Left colon (tissue), 2 donors: ENCODE measurements at regions not wholly inside any gene's neighbourhood (a gene's known extent, or its start where the extent isn't known, plus 50 kb on each side); places are given as distances from the start of the nearest gene placed in this dataset.
A peak's percentile ranks its signal among the peaks of the same experiment; 100 is the strongest.

Source experiments
- ATAC-seq: fragments of 200-7000 bp; cut with Tn5 transposase; one replicate; pipeline ENCODE4 v1.9.1; 2020; ENCODE audit warnings: mild to moderate bottlenecking, moderate library complexity
- DNase-seq, 2 donors: peaks; one replicate each; pipeline ENCODE4 v3.0.0-alpha.2; 2020
- intact Hi-C, 2 donors: fragments of 100-400 bp; cut with DNase I in 1 of 2; cut with micrococcal nuclease in 1 of 2; formaldehyde crosslinking; loops; one replicate each; pipeline versions ENCODE4 v1.11.2 to v1.14.0; 2022; cut with DNase I, micrococcal nuclease
- donor health status: DM: no; HTN: no; CAD: no.
- donor health status: DM: yes; HTN: yes; CAD: no.

GRCh38 chr7:80082213-80082612 is 52.4 kb upstream of the GNAI1 start:
- ATAC-seq: no peak
- intact Hi-C loops: no loop called here
- DNase-seq: no peak

- intact Hi-C loops: no loop called here
- ATAC-seq (no peak), DNase-seq (no peak)
Measured at GRCh38 chr7:80078886-80079285, 55.7 kb upstream of the GNAI1 start.

- intact Hi-C loops: no loop called here
- no peak for DNase-seq
Measured at GRCh38 chr7:80078159-80078731, 56.4 kb upstream of the GNAI1 start.

GRCh38 chr7:80070391-80070790 is 64.2 kb upstream of the GNAI1 start:
- no peak for ATAC-seq
- DNase-seq: no peak
- intact Hi-C loops: no loop called here

More at GRCh38 chr7:80078159-80078731, 56.4 kb upstream of the GNAI1 start:
- ATAC-seq: peak; percentile 75

GRCh38 chr7:80066639-80067038 is 68.0 kb upstream of the GNAI1 start:
- intact Hi-C loops: loop anchor here in 1 of 2 donors (10.0 kb wide), 1 partner anchor 328 kb away; no protein-coding TSS in a partner anchor
- DNase-seq (no peak), ATAC-seq (no peak)

- intact Hi-C loops: loop anchor here in 1 of 2 donors (10.0 kb wide), 1 partner anchor 331 kb away; no protein-coding TSS in a partner anchor
- ATAC-seq (no peak), DNase-seq (no peak)
Measured at GRCh38 chr7:80063834-80064233, 70.8 kb upstream of the GNAI1 start.

GRCh38 chr7:80060218-80060806 is 74.3 kb upstream of the GNAI1 start:
- DNase-seq (no peak), ATAC-seq (no peak)
- intact Hi-C loops: loop anchor here in 1 of 2 donors (10.0 kb wide), 1 partner anchor 334 kb away; no protein-coding TSS in a partner anchor

- intact Hi-C loops: no loop called here
- ATAC-seq: no peak
Measured at GRCh38 chr7:80057488-80057887, 77.1 kb upstream of the GNAI1 start.

GRCh38 chr7:80054356-80054755 is 80.3 kb upstream of the GNAI1 start:
- no peak for DNase-seq
- no peak for ATAC-seq
- intact Hi-C loops: no loop called here

More at GRCh38 chr7:80057488-80057887, 77.1 kb upstream of the GNAI1 start:
- DNase-seq: no peak

- ATAC-seq (no peak), DNase-seq (no peak)
- intact Hi-C loops: no loop called here
Measured at GRCh38 chr7:80053124-80053523, 81.5 kb upstream of the GNAI1 start.

GRCh38 chr7:80047856-80048459 is 86.7 kb upstream of the GNAI1 start:
- DNase-seq (no peak), ATAC-seq (no peak)
- intact Hi-C loops: no loop called here

- intact Hi-C loops: no loop called here
- no peak for DNase-seq
- no peak for ATAC-seq
Measured at GRCh38 chr7:80047032-80047431, 87.6 kb upstream of the GNAI1 start.

GRCh38 chr7:80044796-80045195 is 89.8 kb upstream of the GNAI1 start:
- intact Hi-C loops: no loop called here
- no peak for ATAC-seq
- DNase-seq: no peak

- DNase-seq (no peak), ATAC-seq (no peak)
- intact Hi-C loops: no loop called here
Measured at GRCh38 chr7:80040752-80041151, 93.9 kb upstream of the GNAI1 start.

GRCh38 chr7:80040335-80040734 is 94.3 kb upstream of the GNAI1 start:
- no peak for DNase-seq
- ATAC-seq: no peak
- intact Hi-C loops: no loop called here

- no peak for DNase-seq
- intact Hi-C loops: no loop called here
- ATAC-seq: no peak
Measured at GRCh38 chr7:80039251-80039884, 95.3 kb upstream of the GNAI1 start.

- intact Hi-C loops: no loop called here
- DNase-seq (no peak), ATAC-seq (no peak)
Measured at GRCh38 chr7:80037689-80038088, 96.9 kb upstream of the GNAI1 start.

GRCh38 chr7:80036107-80036506 is 98.5 kb upstream of the GNAI1 start:
- intact Hi-C loops: no loop called here
- DNase-seq (no peak), ATAC-seq (no peak)

GRCh38 chr7:80028717-80029116 is 105.9 kb upstream of the GNAI1 start:
- DNase-seq (no peak), ATAC-seq (no peak)
- intact Hi-C loops: no loop called here

GRCh38 chr7:80027611-80028173 is 106.9 kb upstream of the GNAI1 start:
- intact Hi-C loops: no loop called here
- ATAC-seq: no peak
- DNase-seq: no peak
